Natural killer cell treated with Interleukin-12 subunit alpha and Interleukin-12 subunit beta and Interleukin-15 and Interleukin-18, amount 100 ng/mL, for 72 hours (primary cell): ENCODE measurements at regions not wholly inside any gene's neighbourhood (a gene's known extent, or its start where the extent isn't known, plus 50 kb on each side); places are given as distances from the start of the nearest gene placed in this dataset.

Experiments
- ATAC-seq, 2 donors: fragments of 150-1000 bp; cut with Tn5 transposase in 1 of 2; sonication (Bioruptor Pico), chemical (Tn5 transposase) in 1 of 2; 2 replicates each; pipeline ENCODE4 v1.10.0; 2021
- DNase-seq: peaks from one replicate; pipeline ENCODE4 v3.0.0; 2022; ENCODE audit warnings: low spot score
- H3K27ac Mint-ChIP-seq, 2 donors: 1 replicate in 1 of 2; 2 replicates in 1 of 2; pipeline ENCODE4 v1.8.0; 2022; ENCODE audit warnings: mixed read lengths in 2 of 2, mild to moderate bottlenecking in 1 of 2, moderate library complexity in 1 of 2
- H3K27me3 Mint-ChIP-seq, 2 donors: 1 replicate in 1 of 2; 2 replicates in 1 of 2; pipeline ENCODE4 v1.8.0; 2022; ENCODE audit warnings: mixed read lengths in 2 of 2
- H3K36me3 Mint-ChIP-seq: one replicate; pipeline ENCODE4 v1.8.0; 2022; ENCODE audit warnings: mixed read lengths
- H3K4me1 Mint-ChIP-seq, 2 donors: 1 replicate in 1 of 2; 2 replicates in 1 of 2; pipeline ENCODE4 v1.8.0; 2022; ENCODE audit warnings: low read depth in 2 of 2, mixed read lengths in 2 of 2, mild to moderate bottlenecking in 1 of 2
- H3K4me3 Mint-ChIP-seq: one replicate; pipeline ENCODE4 v1.8.0; 2022; ENCODE audit warnings: mixed read lengths
- H3K9me3 Mint-ChIP-seq: 2 replicates; pipeline ENCODE4 v1.8.0; 2022; ENCODE audit warnings: mixed read lengths

DNA sequence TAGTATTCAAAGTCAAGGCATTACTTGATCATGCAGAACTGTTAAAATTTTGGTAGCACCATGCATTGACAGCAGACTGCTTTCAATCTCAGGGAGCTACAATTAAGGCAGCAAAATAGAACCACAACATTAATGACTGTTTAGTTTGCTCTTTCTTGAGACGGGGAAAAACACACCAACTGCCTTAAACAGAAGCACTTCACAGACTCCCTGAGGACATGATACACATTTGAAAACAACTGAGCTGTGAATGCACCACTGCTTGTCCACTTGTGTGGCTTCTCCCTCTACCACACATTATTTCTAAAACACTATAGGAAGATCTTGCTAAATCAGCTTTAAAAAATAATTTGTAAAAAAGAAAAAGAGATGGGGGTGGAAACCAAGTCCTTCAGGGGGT is 79.6 kb upstream of the MAST4 start:
- Mint-ChIP-seq H3K27me3 (no peaks in the 10 kb centered on the region), H3K4me1 (no peaks in the 10 kb centered on the region), H3K36me3 (peaks cover 5% of the 10 kb centered on the region), H3K9me3 (peaks cover 16% of the 10 kb centered on the region), H3K27ac (no peak overlapping the region), H3K4me3 (no peak overlapping the region)
- ATAC-seq (no peak), DNase-seq (no peak)

DNA sequence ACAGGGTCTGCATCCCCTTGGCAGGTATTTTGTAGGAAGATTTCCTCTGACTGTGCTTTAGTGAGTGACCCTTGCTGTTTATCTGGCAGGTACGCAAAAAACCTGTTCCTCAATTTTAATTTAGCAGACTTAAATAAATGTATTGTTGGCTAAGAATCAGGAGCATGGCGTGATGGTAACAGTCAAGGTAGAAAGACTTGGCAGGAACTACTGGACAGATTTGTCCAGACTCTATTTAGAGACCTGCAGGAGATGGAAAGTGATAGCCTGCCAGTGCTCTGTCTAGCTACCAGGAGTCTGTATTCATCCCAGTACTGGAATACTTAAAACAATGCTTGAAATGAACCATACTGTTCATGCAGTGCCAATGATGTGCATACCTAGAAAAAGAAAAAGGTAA is 78.8 kb upstream of the MAST4 start:
- DNase-seq (no peak), ATAC-seq (no peak)
- H3K27ac Mint-ChIP-seq: no peak overlapping the region
- no peaks in the 10 kb centered on the region for H3K4me1 Mint-ChIP-seq
- no peak overlapping the region for H3K4me3 Mint-ChIP-seq
- H3K36me3 Mint-ChIP-seq: peaks cover 5% of the 10 kb centered on the region
- no peaks in the 10 kb centered on the region for H3K27me3 Mint-ChIP-seq
- H3K9me3 Mint-ChIP-seq: peaks cover 16% of the 10 kb centered on the region

DNA sequence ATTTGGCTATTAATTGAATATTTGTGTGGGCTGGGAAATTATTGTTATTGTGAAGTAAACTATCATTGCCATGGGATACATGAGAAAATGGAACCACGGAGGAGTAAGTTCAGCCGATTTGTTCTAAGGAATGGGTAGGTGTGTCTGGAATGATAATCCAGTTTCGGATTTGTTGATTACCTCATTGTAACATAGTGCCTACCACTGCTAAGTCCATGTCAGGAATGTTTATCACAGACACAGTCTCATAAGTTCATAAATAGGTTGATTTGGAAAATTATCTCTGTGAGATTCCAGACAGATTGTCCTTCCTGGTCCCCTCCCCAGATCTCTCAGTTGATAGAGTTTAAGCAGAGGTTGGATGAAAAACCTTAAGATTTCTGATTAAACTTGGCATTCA is 78.1 kb upstream of the MAST4 start:
- Mint-ChIP-seq H3K27me3 (no peaks in the 10 kb centered on the region), H3K36me3 (peaks cover 5% of the 10 kb centered on the region), H3K9me3 (peaks cover 16% of the 10 kb centered on the region), H3K4me3 (no peak overlapping the region), H3K4me1 (no peaks in the 10 kb centered on the region), H3K27ac (no peak overlapping the region)
- DNase-seq (no peak), ATAC-seq (no peak)

DNA sequence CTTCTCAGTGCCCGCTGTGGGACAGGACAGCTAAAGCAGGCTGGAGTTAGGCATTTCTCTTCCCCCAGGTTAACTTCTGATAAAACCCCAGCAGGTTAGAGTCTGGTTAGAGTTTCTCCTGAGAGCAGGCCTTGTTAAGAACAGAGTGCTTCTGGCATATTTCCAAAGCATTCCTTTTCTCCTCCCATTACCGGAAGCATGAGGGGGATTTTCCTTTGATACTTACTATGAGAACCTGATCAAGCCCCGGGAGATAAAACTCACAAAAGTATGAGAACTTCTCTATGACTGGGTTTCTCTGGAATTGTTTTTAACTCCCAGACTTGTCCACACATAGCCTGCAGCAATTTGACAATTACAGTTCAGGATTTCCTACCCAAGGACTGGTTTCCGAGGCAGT is 77.4 kb upstream of the MAST4 start:
- H3K9me3 Mint-ChIP-seq: peaks cover 16% of the 10 kb centered on the region
- H3K27me3 Mint-ChIP-seq: no peaks in the 10 kb centered on the region
- H3K4me1 Mint-ChIP-seq: no peaks in the 10 kb centered on the region
- H3K27ac Mint-ChIP-seq: no peak overlapping the region
- peaks cover 5% of the 10 kb centered on the region for H3K36me3 Mint-ChIP-seq
- DNase-seq: no peak
- no peak overlapping the region for H3K4me3 Mint-ChIP-seq
- no peak for ATAC-seq

DNA sequence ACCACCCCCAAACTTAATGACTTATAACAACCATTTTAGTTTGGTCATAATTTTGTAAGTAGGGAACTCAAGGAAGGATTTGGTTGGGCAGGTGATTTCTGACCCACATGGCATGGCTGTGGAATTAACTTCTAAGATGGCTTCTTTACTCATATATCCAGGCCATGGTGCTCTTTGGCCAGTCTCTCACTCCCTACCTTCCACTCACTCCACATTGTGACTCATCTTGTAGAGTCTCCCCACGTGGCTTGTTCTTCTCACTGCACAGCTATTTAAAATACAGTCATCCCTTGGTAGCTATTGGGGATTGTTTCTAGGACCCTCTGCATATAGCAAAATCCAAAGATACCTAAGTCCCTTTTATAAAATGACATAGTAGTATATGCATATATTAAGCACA is 76.6 kb upstream of the MAST4 start:
- no peaks in the 10 kb centered on the region for H3K27me3 Mint-ChIP-seq
- no peak overlapping the region for H3K4me3 Mint-ChIP-seq
- DNase-seq: no peak
- no peak overlapping the region for H3K27ac Mint-ChIP-seq
- ATAC-seq: no peak
- peaks cover 5% of the 10 kb centered on the region for H3K36me3 Mint-ChIP-seq
- no peaks in the 10 kb centered on the region for H3K4me1 Mint-ChIP-seq
- H3K9me3 Mint-ChIP-seq: peaks cover 13% of the 10 kb centered on the region

DNA sequence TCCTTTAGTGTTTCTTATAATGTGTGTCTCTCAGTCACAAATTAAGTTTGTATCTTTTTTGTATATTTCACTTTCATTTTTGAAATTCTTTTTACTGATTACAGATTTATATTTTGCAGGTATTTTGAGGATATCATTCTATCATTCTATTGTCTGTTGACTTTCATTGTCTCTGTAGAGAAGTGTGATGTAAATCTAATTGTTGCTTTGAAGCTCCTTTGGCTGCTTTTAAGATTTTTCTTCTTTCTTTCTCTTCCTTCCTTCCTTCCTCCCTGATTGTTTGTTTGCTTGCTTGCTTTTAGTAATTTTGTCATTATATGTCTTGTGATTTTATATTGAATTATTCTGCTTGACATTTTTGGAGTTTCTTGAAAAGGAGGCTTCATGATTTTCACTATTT is 75.3 kb upstream of the MAST4 start:
- H3K4me1 Mint-ChIP-seq: no peaks in the 10 kb centered on the region

DNA sequence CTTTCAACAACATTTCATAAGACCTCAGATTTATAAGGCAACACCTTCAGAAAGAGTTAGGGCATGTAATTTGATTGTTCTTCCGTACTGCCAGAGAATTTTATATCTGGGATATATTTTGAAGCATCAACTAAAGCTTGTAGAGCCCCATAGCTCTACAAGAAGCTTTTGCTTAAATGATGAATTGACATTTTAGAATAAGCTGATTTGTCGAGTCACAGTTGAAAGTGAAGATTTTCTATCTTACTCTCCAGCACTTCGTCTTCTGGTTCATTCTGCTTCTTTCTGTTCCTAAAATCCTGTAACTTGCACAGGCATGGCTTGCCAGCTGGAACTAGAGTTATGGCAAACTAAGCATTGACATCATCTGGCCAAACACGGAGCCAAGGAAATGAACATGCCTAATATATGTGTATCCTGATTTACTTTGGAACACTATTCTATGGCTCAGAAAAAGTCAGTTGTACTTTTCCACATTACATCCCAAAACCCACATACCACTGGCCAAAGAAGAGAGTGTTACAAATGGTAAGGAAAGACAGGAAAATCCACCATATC is 68.6 kb upstream of the MAST4 start:
- H3K9me3 Mint-ChIP-seq: peaks cover 3% of the 10 kb centered on the region
- no peak overlapping the region for H3K4me3 Mint-ChIP-seq
- DNase-seq (no peak), ATAC-seq (no peak)
- H3K27me3 Mint-ChIP-seq: peaks cover 10 to 15% of the 10 kb centered on the region in 2 donors
- no peaks in the 10 kb centered on the region for H3K36me3 Mint-ChIP-seq
- H3K27ac Mint-ChIP-seq: no peak overlapping the region
- no peaks in the 10 kb centered on the region for H3K4me1 Mint-ChIP-seq

More for the DNA sequence above, 75.3 kb upstream of the MAST4 start:
- Mint-ChIP-seq H3K27ac (no peak overlapping the region), H3K36me3 (peaks cover 5% of the 10 kb centered on the region), H3K27me3 (no peaks in the 10 kb centered on the region), H3K9me3 (peaks cover 13% of the 10 kb centered on the region), H3K4me3 (no peak overlapping the region)
- DNase-seq (no peak), ATAC-seq (no peak)

DNA sequence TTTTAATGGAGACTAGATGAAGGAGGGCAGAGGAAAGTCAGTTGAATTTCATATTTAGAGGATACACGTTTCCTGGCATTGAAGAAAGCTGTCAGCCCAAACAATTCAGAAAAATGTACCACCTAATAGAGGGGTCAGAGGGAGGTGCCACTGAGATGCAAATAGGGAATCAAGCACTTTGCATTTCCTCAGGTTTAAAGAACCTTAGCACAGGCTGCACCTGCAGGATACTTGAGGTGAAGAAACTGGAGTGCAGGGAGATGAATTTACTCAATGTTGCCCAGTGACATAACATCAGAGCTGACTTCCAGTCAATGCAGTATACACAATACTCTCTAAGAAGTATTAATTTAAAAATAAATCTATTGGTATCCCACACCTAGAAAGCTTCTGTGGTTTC is 67.0 kb upstream of the MAST4 start:
- H3K4me1 Mint-ChIP-seq: no peaks in the 10 kb centered on the region
- peaks cover 3% of the 10 kb centered on the region for H3K9me3 Mint-ChIP-seq
- no peak overlapping the region for H3K4me3 Mint-ChIP-seq
- H3K27me3 Mint-ChIP-seq: peaks cover 12 to 20% of the 10 kb centered on the region in 2 donors
- no peak overlapping the region for H3K27ac Mint-ChIP-seq
- DNase-seq: no peak
- no peak for ATAC-seq
- H3K36me3 Mint-ChIP-seq: no peaks in the 10 kb centered on the region

DNA sequence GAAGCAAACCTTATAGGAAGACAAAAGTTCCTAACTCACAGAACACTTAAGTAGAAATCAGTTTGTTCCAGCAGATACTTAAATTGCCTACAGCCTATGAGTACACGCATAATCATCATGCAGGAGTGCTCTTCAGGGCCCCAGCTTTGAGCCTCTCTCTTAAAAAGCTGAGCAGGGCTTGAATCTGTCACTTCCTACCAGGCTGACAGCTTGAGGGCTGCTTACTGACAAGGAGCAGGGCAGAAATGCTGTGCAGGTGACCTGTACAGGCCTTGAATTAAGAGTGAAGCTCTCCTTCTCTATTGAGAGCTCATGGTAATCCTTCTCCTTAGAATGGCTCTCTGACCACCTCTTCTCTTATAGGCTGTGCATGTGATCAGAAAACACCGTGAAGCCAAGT is 66.5 kb upstream of the MAST4 start:
- no peak overlapping the region for H3K4me3 Mint-ChIP-seq
- peaks cover 3% of the 10 kb centered on the region for H3K9me3 Mint-ChIP-seq
- DNase-seq: no peak
- peaks cover 12 to 20% of the 10 kb centered on the region in 2 donors for H3K27me3 Mint-ChIP-seq
- H3K4me1 Mint-ChIP-seq: no peaks in the 10 kb centered on the region
- ATAC-seq: no peak
- H3K36me3 Mint-ChIP-seq: no peaks in the 10 kb centered on the region
- H3K27ac Mint-ChIP-seq: no peak overlapping the region

DNA sequence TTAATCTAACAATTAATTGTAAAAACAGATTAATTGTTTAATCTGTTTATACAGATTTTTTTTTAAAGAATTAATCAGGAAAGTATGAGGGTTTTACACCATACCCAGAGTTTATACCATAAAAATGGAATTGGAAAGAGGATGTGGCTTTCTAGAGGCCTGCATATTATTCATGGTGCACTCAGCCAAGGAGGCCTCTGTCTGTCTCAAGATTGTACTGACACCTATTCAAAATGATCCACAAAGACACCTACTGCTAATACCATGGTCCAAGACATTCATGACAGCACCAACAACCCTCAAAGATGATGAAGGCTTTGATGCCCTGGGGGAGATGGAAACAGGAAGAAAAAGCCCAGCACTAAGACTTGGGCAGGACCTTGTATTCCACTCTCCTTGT is 58.1 kb upstream of the MAST4 start:
- Mint-ChIP-seq H3K9me3 (no peaks in the 10 kb centered on the region), H3K4me1 (no peaks in the 10 kb centered on the region), H3K36me3 (no peaks in the 10 kb centered on the region), H3K27me3 (peaks cover 3 to 7% of the 10 kb centered on the region in 2 donors), H3K27ac (no peak overlapping the region), H3K4me3 (no peak overlapping the region)
- DNase-seq (no peak), ATAC-seq (no peak)

DNA sequence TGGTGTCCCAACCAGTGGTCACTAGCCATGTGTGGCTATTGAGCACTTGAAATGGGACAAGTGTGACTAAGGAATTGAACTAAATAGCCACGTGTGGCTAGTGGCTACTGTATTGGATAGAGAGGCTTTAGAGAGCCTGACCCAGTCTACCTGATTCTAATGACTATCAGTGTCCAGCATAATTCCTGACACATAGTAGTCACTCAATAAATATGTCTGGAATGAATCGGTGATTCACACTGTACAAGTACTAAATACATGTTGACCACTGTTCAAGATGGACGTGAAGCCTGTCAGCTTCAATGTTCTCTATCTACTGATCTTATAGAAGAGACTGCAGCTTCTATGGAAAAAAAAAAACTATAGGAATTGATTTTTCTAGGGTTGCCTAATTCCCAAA is 57.7 kb upstream of the MAST4 start:
- DNase-seq (no peak), ATAC-seq (no peak)
- Mint-ChIP-seq H3K27ac (no peak overlapping the region), H3K9me3 (no peaks in the 10 kb centered on the region), H3K36me3 (no peaks in the 10 kb centered on the region), H3K27me3 (peaks cover 3 to 7% of the 10 kb centered on the region in 2 donors), H3K4me1 (no peaks in the 10 kb centered on the region), H3K4me3 (no peak overlapping the region)

DNA sequence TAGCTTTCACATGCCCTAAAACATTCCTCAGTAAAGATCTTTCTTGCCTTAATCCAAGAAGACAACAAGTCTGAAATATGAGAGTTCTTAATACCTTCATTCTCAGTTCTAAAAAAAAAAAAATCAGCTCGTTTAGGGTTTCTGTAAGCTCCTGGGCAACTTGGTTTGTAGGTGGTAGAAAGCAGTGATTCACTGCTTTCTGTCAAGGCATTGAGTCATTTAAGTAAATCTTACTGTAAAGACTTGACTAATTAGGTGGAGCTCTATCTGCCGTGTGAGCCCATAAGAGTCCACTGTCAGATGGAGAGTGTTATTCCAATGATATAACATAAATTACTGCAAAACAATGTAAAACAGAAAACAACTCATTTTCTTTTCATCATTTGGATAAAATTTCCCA is 56.1 kb upstream of the MAST4 start:
- DNase-seq (no peak), ATAC-seq (peak in 1 of 2 donors; percentile 48)
- Mint-ChIP-seq H3K27ac (no peak overlapping the region), H3K27me3 (peaks cover 3 to 7% of the 10 kb centered on the region in 2 donors), H3K36me3 (no peaks in the 10 kb centered on the region), H3K9me3 (no peaks in the 10 kb centered on the region), H3K4me3 (no peak overlapping the region), H3K4me1 (no peaks in the 10 kb centered on the region)

DNA sequence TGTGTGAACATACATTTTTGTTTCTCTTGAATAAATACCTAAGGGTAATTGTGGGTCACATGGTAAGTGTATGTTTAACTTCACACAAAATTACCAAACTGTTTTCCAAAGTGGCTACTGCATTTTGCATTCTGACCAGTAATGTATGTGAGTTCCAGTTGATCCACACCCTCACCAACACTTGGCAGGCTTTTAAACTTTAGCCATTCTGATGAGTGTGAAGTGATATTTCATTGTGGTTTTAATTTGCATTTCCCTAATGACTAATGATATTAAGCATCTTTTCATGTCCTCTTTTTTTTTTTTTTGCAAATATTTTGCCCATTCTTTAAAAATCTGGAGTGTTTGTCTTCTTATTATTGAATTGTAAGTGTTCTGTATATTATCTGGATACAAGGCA is 53.5 kb upstream of the MAST4 start:
- no peak overlapping the region for H3K4me3 Mint-ChIP-seq
- no peaks in the 10 kb centered on the region for H3K9me3 Mint-ChIP-seq
- peaks cover 0 to 1% of the 10 kb centered on the region in 2 donors for H3K27me3 Mint-ChIP-seq
- no peaks in the 10 kb centered on the region for H3K4me1 Mint-ChIP-seq
- no peaks in the 10 kb centered on the region for H3K36me3 Mint-ChIP-seq
- ATAC-seq: no peak
- H3K27ac Mint-ChIP-seq: no peak overlapping the region
- no peak for DNase-seq
